ENCODE measurements at regions not wholly inside any gene's neighbourhood (a gene's known extent, or its start where the extent isn't known, plus 50 kb on each side); places are given as distances from the start of the nearest gene placed in this dataset.
"Not testable (repeated sequence)": the region's sequence is repeated elsewhere in the genome, so short reads cannot be mapped to it uniquely, and the experiment has no call there.

DNA sequence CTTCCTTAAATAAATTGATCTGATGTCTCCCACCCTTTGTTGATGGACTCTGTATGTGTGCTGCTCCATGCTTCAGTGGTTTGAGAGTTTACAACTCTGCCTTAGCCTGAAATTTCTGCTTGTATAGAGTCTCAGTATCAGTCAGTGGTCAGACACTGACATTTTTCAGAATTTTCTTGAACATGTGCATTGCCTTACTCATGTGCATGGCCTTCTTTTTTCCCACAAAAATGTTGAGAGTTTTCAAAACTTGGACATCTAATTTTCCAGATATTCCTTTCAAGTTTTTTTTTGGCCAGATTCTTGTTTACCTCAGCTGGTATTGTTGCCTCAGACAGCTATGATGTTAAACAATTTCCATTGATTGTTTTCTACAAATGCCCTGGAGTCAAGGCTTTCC, 427.1 kb upstream of the CHD1 start:
- Mint-ChIP-seq H3K4me3 (no peak overlapping the region), H3K27me3 (ENCODE audit: insufficient read depth) (peaks cover 8% of the 10 kb centered on the region), H3K36me3 (ENCODE audit: low read depth) (no peaks in the 10 kb centered on the region), H3K4me1 (peaks cover 4% of the 10 kb centered on the region), H3K27ac (no peak overlapping the region), H3K9me3 (peaks cover 24% of the 10 kb centered on the region)
- Histone ChIP-seq H3K9me3 (ENCODE audit: control insufficient read depth, low read length) (peaks cover 39% of the 10 kb centered on the region), H3K9ac (ENCODE audit: extremely low read depth, low read length, poor library complexity, severe bottlenecking) (no peak overlapping the region), H3K27me3 (ENCODE audit: control insufficient read depth, insufficient read depth, low read length, poor library complexity, severe bottlenecking) (no peaks in the 10 kb centered on the region), H3K4me3 (ENCODE audit: low read length) (no peak overlapping the region), H3K36me3 (ENCODE audit: control insufficient read depth, insufficient read depth, low read length) (no peaks in the 10 kb centered on the region), H3K4me1 (ENCODE audit: control insufficient read depth, insufficient read depth, low read length) (no peaks in the 10 kb centered on the region), H3K27ac (ENCODE audit: low read depth, low read length) (no peak overlapping the region)
- no peak for DNase-seq
- TF ChIP-seq, protein P1, sequence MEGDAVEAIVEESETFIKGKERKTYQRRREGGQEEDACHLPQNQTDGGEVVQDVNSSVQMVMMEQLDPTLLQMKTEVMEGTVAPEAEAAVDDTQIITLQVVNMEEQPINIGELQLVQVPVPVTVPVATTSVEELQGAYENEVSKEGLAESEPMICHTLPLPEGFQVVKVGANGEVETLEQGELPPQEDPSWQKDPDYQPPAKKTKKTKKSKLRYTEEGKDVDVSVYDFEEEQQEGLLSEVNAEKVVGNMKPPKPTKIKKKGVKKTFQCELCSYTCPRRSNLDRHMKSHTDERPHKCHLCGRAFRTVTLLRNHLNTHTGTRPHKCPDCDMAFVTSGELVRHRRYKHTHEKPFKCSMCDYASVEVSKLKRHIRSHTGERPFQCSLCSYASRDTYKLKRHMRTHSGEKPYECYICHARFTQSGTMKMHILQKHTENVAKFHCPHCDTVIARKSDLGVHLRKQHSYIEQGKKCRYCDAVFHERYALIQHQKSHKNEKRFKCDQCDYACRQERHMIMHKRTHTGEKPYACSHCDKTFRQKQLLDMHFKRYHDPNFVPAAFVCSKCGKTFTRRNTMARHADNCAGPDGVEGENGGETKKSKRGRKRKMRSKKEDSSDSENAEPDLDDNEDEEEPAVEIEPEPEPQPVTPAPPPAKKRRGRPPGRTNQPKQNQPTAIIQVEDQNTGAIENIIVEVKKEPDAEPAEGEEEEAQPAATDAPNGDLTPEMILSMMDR (conservative IDR thresholded peaks at IDR 0.05): no peak

DNA sequence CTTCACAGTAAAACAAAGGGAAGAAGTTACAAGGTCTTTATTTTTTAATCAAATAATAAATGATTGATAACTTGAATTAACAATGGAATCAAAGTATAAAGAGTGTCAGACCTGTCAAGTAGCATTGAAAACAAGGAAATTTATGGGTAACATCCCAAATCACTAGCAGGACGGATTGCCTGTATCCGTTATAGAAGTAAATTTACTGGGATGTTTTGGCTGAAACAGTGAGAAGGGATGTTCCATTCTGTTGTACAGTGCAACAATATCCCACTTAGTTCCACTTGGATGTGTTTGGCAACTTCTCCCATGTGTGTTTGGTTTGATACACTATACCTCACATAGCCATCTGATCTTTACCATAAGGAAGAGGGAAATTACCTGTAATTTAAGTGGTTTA, 421.0 kb upstream of the CHD1 start:
- no peaks in the 10 kb centered on the region for H3K36me3 Mint-ChIP-seq (ENCODE audit: low read depth)
- no peaks in the 10 kb centered on the region for H3K27me3 ChIP-seq (ENCODE audit: control insufficient read depth, insufficient read depth, low read length, poor library complexity, severe bottlenecking)
- H3K27ac Mint-ChIP-seq: no peak overlapping the region
- H3K4me1 Mint-ChIP-seq: peaks cover 5% of the 10 kb centered on the region
- H3K27me3 Mint-ChIP-seq (ENCODE audit: insufficient read depth): no peaks in the 10 kb centered on the region
- no peaks in the 10 kb centered on the region for H3K36me3 ChIP-seq (ENCODE audit: control insufficient read depth, insufficient read depth, low read length)
- no peak for DNase-seq
- H3K9me3 Mint-ChIP-seq: peaks cover 33% of the 10 kb centered on the region
- H3K9me3 ChIP-seq (ENCODE audit: control insufficient read depth, low read length): peaks cover 30% of the 10 kb centered on the region
- H3K4me3 Mint-ChIP-seq: no peak overlapping the region
- 87% methylated on average over 2 of the region's 2 CpGs; no CpG with 5 or more reads in 1 of the 2 experiments for WGBS, 2 experiments (ENCODE audit: insufficient coverage in 1 of 2, insufficient read length in 1 of 2)
- no peak overlapping the region for H3K27ac ChIP-seq (ENCODE audit: low read depth, low read length)
- H3K4me1 ChIP-seq (ENCODE audit: control insufficient read depth, insufficient read depth, low read length): no peaks in the 10 kb centered on the region
- H3K4me3 ChIP-seq (ENCODE audit: low read length): no peak overlapping the region
- H3K9ac ChIP-seq (ENCODE audit: extremely low read depth, low read length, poor library complexity, severe bottlenecking): no peak overlapping the region
- TF ChIP-seq, protein P1 (conservative IDR thresholded peaks at IDR 0.05): no peak

DNA sequence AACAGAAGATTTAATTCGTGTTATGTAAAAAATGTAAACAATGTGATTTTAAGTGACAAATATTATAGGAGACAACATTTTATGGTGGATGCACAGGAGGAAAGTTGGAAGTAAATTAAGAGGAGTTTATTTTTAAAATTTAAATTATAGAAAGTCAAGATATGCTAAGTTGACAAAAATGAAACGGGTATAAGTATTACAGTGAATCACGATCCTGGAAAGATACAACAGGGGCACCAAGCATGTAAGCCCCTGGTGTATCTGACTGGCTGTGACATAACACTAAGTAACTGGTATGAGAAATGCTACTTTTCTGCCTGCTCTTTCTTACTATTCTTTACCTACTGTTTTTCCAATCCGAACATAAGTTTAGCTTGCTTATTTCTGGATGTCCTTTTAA, 419.8 kb upstream of the CHD1 start:
- no peak overlapping the region for H3K9ac ChIP-seq (ENCODE audit: extremely low read depth, low read length, poor library complexity, severe bottlenecking)
- Mint-ChIP-seq H3K4me1 (peaks cover 5% of the 10 kb centered on the region), H3K9me3 (peaks cover 29% of the 10 kb centered on the region), H3K27ac (no peak overlapping the region), H3K27me3 (ENCODE audit: insufficient read depth) (no peaks in the 10 kb centered on the region), H3K36me3 (ENCODE audit: low read depth) (no peaks in the 10 kb centered on the region), H3K4me3 (no peak overlapping the region)
- peaks cover 24% of the 10 kb centered on the region for H3K9me3 ChIP-seq (ENCODE audit: control insufficient read depth, low read length)
- 88 to 95% methylated on average over 4 of the region's 4 CpGs for WGBS, 2 experiments (ENCODE audit: insufficient coverage in 1 of 2, insufficient read length in 1 of 2)
- no peak overlapping the region for H3K4me3 ChIP-seq (ENCODE audit: low read length)
- H3K27me3 ChIP-seq (ENCODE audit: control insufficient read depth, insufficient read depth, low read length, poor library complexity, severe bottlenecking): no peaks in the 10 kb centered on the region
- no peaks in the 10 kb centered on the region for H3K36me3 ChIP-seq (ENCODE audit: control insufficient read depth, insufficient read depth, low read length)
- H3K4me1 ChIP-seq (ENCODE audit: control insufficient read depth, insufficient read depth, low read length): no peaks in the 10 kb centered on the region
- DNase-seq: no peak
- no peak overlapping the region for H3K27ac ChIP-seq (ENCODE audit: low read depth, low read length)
- TF ChIP-seq, protein P1 (conservative IDR thresholded peaks at IDR 0.05): no peak

DNA sequence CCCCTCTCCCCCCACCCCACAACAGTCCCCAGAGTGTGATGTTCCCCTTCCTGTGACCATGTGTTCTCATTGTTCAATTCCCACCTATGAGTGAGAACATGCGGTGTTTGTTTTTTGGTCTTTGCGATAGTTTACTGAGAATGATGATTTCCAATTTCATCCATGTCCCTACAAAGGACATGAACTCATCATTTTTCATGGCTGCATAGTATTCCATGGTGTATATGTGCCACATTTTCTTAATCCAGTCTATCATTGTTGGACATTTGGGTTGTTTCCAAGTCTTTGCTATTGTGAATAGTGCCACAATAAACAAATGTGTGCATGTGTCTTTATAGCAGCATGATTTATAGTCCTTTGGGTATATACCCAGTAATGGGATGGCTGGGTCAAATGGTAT, 411.0 kb upstream of the CHD1 start:
- not testable (repeated sequence) for H3K9me3 ChIP-seq (ENCODE audit: control insufficient read depth, low read length); H3K4me1 Mint-ChIP-seq; H3K36me3 Mint-ChIP-seq (ENCODE audit: low read depth); H3K27me3 ChIP-seq (ENCODE audit: control insufficient read depth, insufficient read depth, low read length, poor library complexity, severe bottlenecking); H3K4me3 Mint-ChIP-seq; H3K36me3 ChIP-seq (ENCODE audit: control insufficient read depth, insufficient read depth, low read length); H3K27me3 Mint-ChIP-seq (ENCODE audit: insufficient read depth); H3K27ac ChIP-seq (ENCODE audit: low read depth, low read length); H3K9ac ChIP-seq (ENCODE audit: extremely low read depth, low read length, poor library complexity, severe bottlenecking); H3K27ac Mint-ChIP-seq; H3K4me1 ChIP-seq (ENCODE audit: control insufficient read depth, insufficient read depth, low read length); DNase-seq; H3K4me3 ChIP-seq (ENCODE audit: low read length)
- peaks cover 11% of the 10 kb centered on the region for H3K9me3 Mint-ChIP-seq
- 100% methylated on average over 2 of the region's 2 CpGs; no CpG with 5 or more reads in 1 of the 2 experiments for WGBS, 2 experiments (ENCODE audit: insufficient coverage in 1 of 2, insufficient read length in 1 of 2)

Measured in endodermal cell (in vitro differentiated cells).